ENCODE measurements at regions not wholly inside any gene's neighbourhood (a gene's known extent, or its start where the extent isn't known, plus 50 kb on each side); places are given as distances from the start of the nearest gene placed in this dataset.

DNA sequence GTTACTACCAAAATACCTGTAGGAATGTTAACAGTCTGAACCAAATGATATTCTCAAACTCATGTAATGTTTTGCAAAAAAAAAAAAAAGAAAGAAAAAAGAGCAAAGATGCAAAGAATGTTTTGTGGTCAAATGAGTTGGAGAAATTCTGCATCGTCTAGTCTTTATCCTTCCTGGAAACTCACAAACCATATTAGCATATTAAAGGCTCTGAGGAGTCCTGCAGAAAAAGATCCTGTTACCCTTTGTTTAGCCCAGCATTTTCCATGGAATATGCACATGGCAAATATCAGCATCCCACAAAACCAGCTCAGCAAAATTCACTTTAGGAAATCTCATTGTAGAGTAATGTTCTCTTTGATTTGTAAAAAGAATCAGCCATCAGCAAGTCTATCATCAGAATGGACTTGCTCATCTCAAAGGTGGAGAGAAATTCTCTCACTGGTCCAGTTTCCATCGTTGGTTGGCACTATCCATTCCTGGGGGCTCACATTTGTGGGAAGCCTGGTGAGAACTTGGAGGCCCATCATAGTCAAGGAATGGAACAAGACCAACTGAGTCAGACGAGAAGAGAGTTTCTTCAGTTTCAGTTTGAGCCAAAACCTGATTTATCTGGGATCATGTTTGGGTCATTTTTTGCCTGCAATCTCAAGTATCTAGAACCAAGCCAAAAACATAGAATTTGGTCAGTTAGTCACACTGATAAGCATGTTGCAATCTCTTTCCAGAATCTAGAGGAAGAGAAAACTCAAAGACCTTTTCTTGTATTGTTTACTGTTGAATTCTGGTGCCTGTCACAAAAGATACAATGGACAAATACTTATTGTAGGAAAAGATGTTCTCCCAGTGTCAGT is 129.8 kb downstream of the TBX5 start:
- H3K4me3 ChIP-seq (ENCODE audit: low read length): no peak overlapping the region
- no peak overlapping the region for H3K27ac ChIP-seq (ENCODE audit: low read length)
- ATAC-seq (no peak), DNase-seq (no peak)
- intact Hi-C loops (cut with DNase I): no loop called here
- WGBS: 51% methylated on average over 3 of the region's 3 CpGs
- no peaks in the 10 kb centered on the region for H3K9me3 ChIP-seq (ENCODE audit: control insufficient read depth, low read length)
- no peaks in the 10 kb centered on the region for H3K4me1 ChIP-seq (ENCODE audit: control insufficient read depth, insufficient read depth, low read length)
- H3K27me3 ChIP-seq (ENCODE audit: control insufficient read depth, insufficient read depth): no peaks in the 10 kb centered on the region

DNA sequence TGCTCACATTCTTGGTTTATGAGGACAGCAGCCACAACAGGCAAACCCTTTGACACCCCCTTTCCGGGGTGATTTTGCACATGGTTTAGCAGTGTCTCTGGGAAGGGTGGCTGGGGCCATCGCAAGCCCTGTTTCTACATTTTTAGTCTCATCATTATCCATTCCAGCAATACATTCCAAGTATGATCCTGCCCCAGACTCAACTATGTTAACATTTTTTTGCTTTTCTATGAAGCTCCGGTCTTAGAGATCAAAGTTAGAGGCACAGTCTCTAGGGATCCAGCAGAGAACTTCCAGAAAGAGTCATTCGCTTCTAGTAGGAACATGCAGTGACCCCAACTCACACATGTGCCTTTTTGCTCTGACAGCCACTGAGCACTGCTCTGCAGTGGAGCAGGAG is 130.9 kb downstream of the TBX5 start:
- Histone ChIP-seq H3K27ac (ENCODE audit: low read length) (no peak overlapping the region), H3K4me1 (ENCODE audit: control insufficient read depth, insufficient read depth, low read length) (no peaks in the 10 kb centered on the region), H3K27me3 (ENCODE audit: control insufficient read depth, insufficient read depth) (no peaks in the 10 kb centered on the region), H3K4me3 (ENCODE audit: low read length) (no peak overlapping the region), H3K9me3 (ENCODE audit: control insufficient read depth, low read length) (no peaks in the 10 kb centered on the region)
- intact Hi-C loops (cut with DNase I): no loop called here
- WGBS: 66% methylated on average over 4 of the region's 4 CpGs
- no peak for DNase-seq
- no peak for ATAC-seq

DNA sequence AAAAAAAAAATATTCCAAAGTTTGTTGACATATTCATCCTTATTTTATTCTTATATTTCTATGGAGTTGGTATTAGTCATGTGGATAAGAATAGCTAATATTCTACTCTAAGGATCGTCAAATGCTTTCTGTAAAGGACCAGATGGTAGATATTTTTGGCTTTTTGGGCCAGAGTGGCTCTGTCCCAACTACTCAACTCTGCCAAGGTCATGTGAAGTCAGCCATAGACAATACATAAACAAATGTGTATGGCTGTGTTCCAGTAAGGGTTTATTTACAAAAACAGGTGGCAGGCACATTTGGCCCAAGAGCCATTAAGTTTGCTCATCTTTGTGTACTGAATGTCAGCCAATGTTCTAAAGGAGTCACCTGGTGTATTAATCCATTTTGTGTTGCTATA is 131.8 kb downstream of the TBX5 start:
- ATAC-seq (no peak), DNase-seq (no peak)
- Histone ChIP-seq H3K4me1 (ENCODE audit: control insufficient read depth, insufficient read depth, low read length) (no peaks in the 10 kb centered on the region), H3K27ac (ENCODE audit: low read length) (no peak overlapping the region), H3K4me3 (ENCODE audit: low read length) (no peak overlapping the region), H3K9me3 (ENCODE audit: control insufficient read depth, low read length) (no peaks in the 10 kb centered on the region), H3K27me3 (ENCODE audit: control insufficient read depth, insufficient read depth) (no peaks in the 10 kb centered on the region)
- intact Hi-C loops (cut with DNase I): no loop called here
- WGBS: 21% methylated on average over 1 of the region's 1 CpG

DNA sequence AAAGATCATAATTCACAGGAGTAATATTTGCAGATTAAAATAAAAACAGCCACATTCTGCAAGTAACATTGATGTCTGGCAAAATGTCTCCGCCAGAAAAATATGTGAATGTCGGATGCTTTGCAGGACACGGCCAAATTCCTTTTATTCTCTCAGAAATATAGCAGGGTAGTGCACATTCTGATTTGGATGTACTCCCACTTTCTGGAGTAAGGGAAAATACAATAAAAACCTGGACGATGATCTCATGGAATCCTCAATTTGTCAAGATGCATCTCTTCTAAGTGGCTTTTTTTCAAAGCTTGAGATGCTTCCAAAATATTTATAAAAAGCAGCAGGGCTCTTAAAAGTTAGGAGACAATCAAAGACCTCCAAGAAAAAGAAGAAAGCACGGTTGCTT is 133.3 kb downstream of the TBX5 start:
- WGBS: 52% methylated on average over 5 of the region's 5 CpGs

DNA sequence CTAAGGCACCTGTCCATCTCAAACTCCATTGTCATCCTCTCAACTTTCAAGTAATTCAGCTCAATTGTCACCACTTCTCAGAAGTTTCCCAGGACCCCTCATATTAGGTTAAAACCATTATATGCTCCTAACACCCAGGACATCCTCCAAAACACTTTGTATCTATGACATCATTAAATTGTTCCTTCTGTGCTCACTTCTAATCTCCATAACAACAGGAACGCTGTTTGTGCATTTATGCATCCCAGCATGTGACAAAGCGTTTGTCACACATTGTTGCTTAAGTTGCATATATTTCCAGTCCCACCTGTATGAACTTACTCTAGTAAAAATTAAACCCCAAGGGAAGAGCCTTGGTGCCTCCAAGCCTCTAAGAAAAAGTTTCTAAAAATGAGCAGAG is 133.9 kb downstream of the TBX5 start:
- H3K4me3 ChIP-seq (ENCODE audit: low read length): no peak overlapping the region
- no peak overlapping the region for H3K27ac ChIP-seq (ENCODE audit: low read length)
- no peaks in the 10 kb centered on the region for H3K27me3 ChIP-seq (ENCODE audit: control insufficient read depth, insufficient read depth)
- 29% methylated on average over 2 of the region's 2 CpGs for WGBS
- H3K9me3 ChIP-seq (ENCODE audit: control insufficient read depth, low read length): no peaks in the 10 kb centered on the region
- ATAC-seq (no peak), DNase-seq (no peak)
- intact Hi-C loops (cut with DNase I): no loop called here
- no peaks in the 10 kb centered on the region for H3K4me1 ChIP-seq (ENCODE audit: control insufficient read depth, insufficient read depth, low read length)

More for the DNA sequence above, 133.3 kb downstream of the TBX5 start:
- Histone ChIP-seq H3K9me3 (ENCODE audit: control insufficient read depth, low read length) (no peaks in the 10 kb centered on the region), H3K4me1 (ENCODE audit: control insufficient read depth, insufficient read depth, low read length) (no peaks in the 10 kb centered on the region), H3K27ac (ENCODE audit: low read length) (no peak overlapping the region), H3K4me3 (ENCODE audit: low read length) (no peak overlapping the region), H3K27me3 (ENCODE audit: control insufficient read depth, insufficient read depth) (no peaks in the 10 kb centered on the region)
- intact Hi-C loops (cut with DNase I): no loop called here
- ATAC-seq: no peak
- DNase-seq: no peak

GRCh38 chr12:114269153-114269552 is 136.8 kb downstream of the TBX5 start:
- Histone ChIP-seq H3K4me3 (ENCODE audit: low read length) (no peak overlapping the region), H3K27me3 (ENCODE audit: control insufficient read depth, insufficient read depth) (no peaks in the 10 kb centered on the region), H3K9me3 (ENCODE audit: control insufficient read depth, low read length) (no peaks in the 10 kb centered on the region), H3K27ac (ENCODE audit: low read length) (no peak overlapping the region), H3K4me1 (ENCODE audit: control insufficient read depth, insufficient read depth, low read length) (no peaks in the 10 kb centered on the region)
- DNase-seq: no peak
- no peak for ATAC-seq
- intact Hi-C loops (cut with DNase I): no loop called here
- WGBS: 56% methylated on average over 2 of the region's 2 CpGs

GRCh38 chr12:114266536-114266935 is 139.4 kb downstream of the TBX5 start:
- intact Hi-C loops (cut with DNase I): no loop called here
- Histone ChIP-seq H3K27ac (ENCODE audit: low read length) (no peak overlapping the region), H3K4me1 (ENCODE audit: control insufficient read depth, insufficient read depth, low read length) (no peaks in the 10 kb centered on the region), H3K27me3 (ENCODE audit: control insufficient read depth, insufficient read depth) (no peaks in the 10 kb centered on the region), H3K4me3 (ENCODE audit: low read length) (no peak overlapping the region), H3K9me3 (ENCODE audit: control insufficient read depth, low read length) (no peaks in the 10 kb centered on the region)
- ATAC-seq: no peak
- WGBS: 62% methylated on average over 1 of the region's 1 CpG
- no peak for DNase-seq

GRCh38 chr12:114265036-114265435 is 140.9 kb downstream of the TBX5 start:
- 61% methylated on average over 3 of the region's 3 CpGs for WGBS
- H3K27me3 ChIP-seq (ENCODE audit: control insufficient read depth, insufficient read depth): no peaks in the 10 kb centered on the region
- DNase-seq (peak in 1 of 3 donors; percentile 24), ATAC-seq (peak in 1 of 2 donors; percentile 22)
- H3K4me3 ChIP-seq (ENCODE audit: low read length): no peak overlapping the region
- no peaks in the 10 kb centered on the region for H3K9me3 ChIP-seq (ENCODE audit: control insufficient read depth, low read length)
- intact Hi-C loops (cut with DNase I): no loop called here
- no peak overlapping the region for H3K27ac ChIP-seq (ENCODE audit: low read length)
- H3K4me1 ChIP-seq (ENCODE audit: control insufficient read depth, insufficient read depth, low read length): no peaks in the 10 kb centered on the region

GRCh38 chr12:114263056-114263805 is 142.7 kb downstream of the TBX5 start:
- intact Hi-C loops (cut with DNase I): no loop called here
- DNase-seq (no peak), ATAC-seq (no peak)
- Histone ChIP-seq H3K4me3 (ENCODE audit: low read length) (no peak overlapping the region), H3K27ac (ENCODE audit: low read length) (no peak overlapping the region), H3K9me3 (ENCODE audit: control insufficient read depth, low read length) (no peaks in the 10 kb centered on the region), H3K4me1 (ENCODE audit: control insufficient read depth, insufficient read depth, low read length) (no peaks in the 10 kb centered on the region), H3K27me3 (ENCODE audit: control insufficient read depth, insufficient read depth) (no peaks in the 10 kb centered on the region)
- 56% methylated on average over 2 of the region's 2 CpGs for WGBS

GRCh38 chr12:114257687-114258086 is 148.3 kb downstream of the TBX5 start:
- no peak for ATAC-seq
- no peaks in the 10 kb centered on the region for H3K9me3 ChIP-seq (ENCODE audit: control insufficient read depth, low read length)
- no peaks in the 10 kb centered on the region for H3K4me1 ChIP-seq (ENCODE audit: control insufficient read depth, insufficient read depth, low read length)
- WGBS: 86% methylated on average over 4 of the region's 4 CpGs
- H3K27me3 ChIP-seq (ENCODE audit: control insufficient read depth, insufficient read depth): no peaks in the 10 kb centered on the region
- intact Hi-C loops (cut with DNase I): no loop called here
- H3K4me3 ChIP-seq (ENCODE audit: low read length): no peak overlapping the region
- no peak overlapping the region for H3K27ac ChIP-seq (ENCODE audit: low read length)
- DNase-seq: no peak

GRCh38 chr12:114254998-114255397 is 150.9 kb downstream of the TBX5 start:
- intact Hi-C loops (cut with DNase I): no loop called here
- ATAC-seq (no peak), DNase-seq (no peak)
- H3K27ac ChIP-seq (ENCODE audit: low read length): no peak overlapping the region
- no peaks in the 10 kb centered on the region for H3K27me3 ChIP-seq (ENCODE audit: control insufficient read depth, insufficient read depth)
- H3K4me1 ChIP-seq (ENCODE audit: control insufficient read depth, insufficient read depth, low read length): no peaks in the 10 kb centered on the region
- H3K9me3 ChIP-seq (ENCODE audit: control insufficient read depth, low read length): no peaks in the 10 kb centered on the region
- no peak overlapping the region for H3K4me3 ChIP-seq (ENCODE audit: low read length)

All from right cardiac atrium (tissue), 5 donors.